Astrocyte (in vitro differentiated cells and primary cell): ENCODE measurements at regions not wholly inside any gene's neighbourhood (a gene's known extent, or its start where the extent isn't known, plus 50 kb on each side); places are given as distances from the start of the nearest gene placed in this dataset.

ENCODE experiments used
- CTCF ChIP-seq: IDR thresholded peaks from 2 replicates; pipeline ENCODE4 v1.5.1; 2011; ENCODE audit warnings: low read depth, mild to moderate bottlenecking, inconsistent platforms, low read length, moderate library complexity; ENCODE audit not compliant: insufficient read depth
- EZH2 ChIP-seq: IDR thresholded peaks from 2 replicates; pipeline ENCODE4 v1.6.1; 2012; ENCODE audit warnings: mild to moderate bottlenecking, low read length, inconsistent platforms; ENCODE audit not compliant: insufficient read depth

GRCh38 chr1:194300340-194300739 lies 1113.9 kb upstream of the B3GALT2 start:
- TF ChIP-seq CTCF (no peak), EZH2 (no peak)
